Stimulated activated CD8-positive, alpha-beta memory T cell treated with anti-CD3 and anti-CD28 coated beads, Interleukin-7, amount 100 ng/mL, for 24 hours (primary cell): ENCODE measurements at regions not wholly inside any gene's neighbourhood (a gene's known extent, or its start where the extent isn't known, plus 50 kb on each side); places are given as distances from the start of the nearest gene placed in this dataset.

Source experiments
- DNase-seq: peaks from one replicate; pipeline ENCODE4 v3.0.0-alpha.2; 2020; ENCODE audit warnings: low read depth

- no peak for DNase-seq
Observed at GRCh38 chr6:98747273-98747672, 87.1 kb upstream of the POU3F2 start.

DNA sequence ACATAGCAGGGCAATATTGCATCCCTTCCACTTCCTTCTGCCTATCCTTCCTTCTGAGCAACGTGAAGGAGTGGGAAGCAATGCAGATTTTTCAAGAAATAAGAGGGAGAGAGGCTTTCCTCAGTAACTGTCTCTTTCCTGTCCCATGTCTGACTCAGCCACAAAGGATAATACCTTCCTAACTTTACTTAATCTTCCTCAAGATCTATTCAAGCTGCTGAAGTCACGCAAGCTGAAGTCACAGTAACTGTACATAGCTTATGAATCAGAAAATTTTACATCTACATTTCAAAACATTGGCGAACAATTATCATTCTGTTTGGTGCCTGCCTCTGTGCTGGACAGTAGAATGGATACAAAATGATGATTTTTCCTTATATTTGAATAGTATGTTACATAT lies 86.4 kb upstream of the POU3F2 start:
- no peak for DNase-seq

- DNase-seq: no peak
Observed at GRCh38 chr6:98759459-98759858, 74.9 kb upstream of the POU3F2 start.

- DNase-seq: no peak
Observed at GRCh38 chr6:98764373-98764911, 69.9 kb upstream of the POU3F2 start.

GRCh38 chr6:98769546-98769945 lies 64.8 kb upstream of the POU3F2 start:
- no peak for DNase-seq

- DNase-seq: no peak
Observed at GRCh38 chr6:98775205-98775604, 59.2 kb upstream of the POU3F2 start.

DNA sequence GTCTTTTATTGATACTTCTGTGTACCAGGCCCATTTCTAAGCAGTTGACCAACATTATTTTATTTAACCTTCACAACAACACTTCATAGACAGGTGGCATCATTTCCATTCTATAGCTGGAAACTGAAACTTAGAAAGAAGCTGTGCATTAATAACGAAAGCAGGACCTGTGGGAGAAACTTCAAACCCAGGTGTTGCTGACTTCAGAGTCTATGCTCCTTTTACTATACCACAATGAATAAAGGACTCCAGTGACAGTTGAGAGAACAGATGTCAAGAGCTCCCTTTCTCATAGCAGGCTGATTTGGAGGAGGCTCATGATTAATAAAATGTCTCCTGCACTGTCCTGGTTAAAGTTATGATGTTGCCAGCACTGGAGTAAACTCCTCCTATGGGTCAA lies 56.6 kb upstream of the POU3F2 start:
- no peak for DNase-seq

- no peak for DNase-seq
Observed at GRCh38 chr6:98779618-98780017, 54.8 kb upstream of the POU3F2 start.

DNA sequence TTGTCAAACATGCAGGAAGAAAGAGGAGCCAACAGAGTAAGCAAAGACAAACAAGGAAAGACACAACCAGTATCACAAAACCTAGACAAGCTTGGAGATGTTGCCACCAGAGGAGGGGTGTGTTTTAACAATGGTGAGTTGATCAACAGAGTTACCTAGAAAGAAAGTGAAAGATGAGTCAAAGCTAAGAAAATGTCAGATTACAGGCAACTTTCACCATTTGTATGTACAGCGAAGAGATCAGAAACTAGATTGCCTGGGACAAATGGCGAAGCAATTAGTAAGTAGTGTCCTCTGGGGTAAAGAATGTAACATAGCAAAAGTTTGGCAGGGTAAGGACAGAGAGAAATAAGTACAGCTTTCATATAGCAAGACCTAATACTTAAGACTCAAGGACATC lies 51.6 kb upstream of the POU3F2 start:
- DNase-seq: no peak

DNA sequence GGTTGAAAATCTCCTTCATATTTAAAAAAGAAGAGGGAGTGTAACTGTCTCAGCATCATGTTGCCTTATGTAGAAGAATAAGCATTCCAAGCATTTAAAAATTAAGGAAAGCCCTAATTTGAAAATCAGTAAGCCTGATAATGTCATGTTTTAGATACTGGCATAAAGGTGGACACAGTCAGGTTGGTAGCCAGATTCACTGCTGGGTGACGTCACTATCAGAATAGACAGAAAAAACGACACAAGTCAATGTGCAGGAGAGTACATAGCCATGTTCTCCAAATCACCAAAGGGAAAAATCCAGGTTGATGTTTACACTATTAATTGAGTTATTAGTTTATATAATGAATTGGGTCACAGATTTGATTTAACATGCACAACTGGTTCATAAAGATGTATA lies 50.8 kb upstream of the POU3F2 start:
- no peak for DNase-seq
